ENCODE measurements at regions not wholly inside any gene's neighbourhood (a gene's known extent, or its start where the extent isn't known, plus 50 kb on each side); places are given as distances from the start of the nearest gene placed in this dataset.

DNA sequence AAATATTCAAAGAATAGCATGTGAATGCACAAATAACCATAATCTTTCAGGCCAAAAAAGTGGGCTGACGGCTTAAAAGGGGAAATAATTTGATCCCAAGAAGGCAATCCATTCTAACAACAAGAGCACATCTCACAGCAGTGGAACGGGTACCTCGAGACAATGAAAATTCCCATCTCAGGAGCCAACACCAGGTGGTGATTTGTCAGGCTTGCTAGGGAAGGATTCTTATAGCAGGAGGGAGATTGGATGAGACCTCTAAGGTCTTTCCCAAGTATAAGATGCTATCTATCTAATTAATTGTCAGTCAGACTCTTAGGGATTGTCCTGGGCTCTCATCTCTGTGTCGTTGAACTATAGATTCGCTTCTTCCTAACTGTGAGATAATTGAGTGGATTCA, 284.0 kb downstream of the ETS1 start:
- Mint-ChIP-seq H3K36me3 (ENCODE audit: unreplicated experiment) (no peaks in the 10 kb centered on the region), H3K9me3 (ENCODE audit: unreplicated experiment) (no peaks in the 10 kb centered on the region), H3K4me3 (ENCODE audit: unreplicated experiment) (no peak overlapping the region), H3K27me3 (ENCODE audit: unreplicated experiment) (no peaks in the 10 kb centered on the region), H3K27ac (ENCODE audit: unreplicated experiment) (no peak overlapping the region), H3K4me1 (ENCODE audit: low read depth, unreplicated experiment) (peaks cover 11% of the 10 kb centered on the region)
- TF ChIP-seq, protein P1, sequence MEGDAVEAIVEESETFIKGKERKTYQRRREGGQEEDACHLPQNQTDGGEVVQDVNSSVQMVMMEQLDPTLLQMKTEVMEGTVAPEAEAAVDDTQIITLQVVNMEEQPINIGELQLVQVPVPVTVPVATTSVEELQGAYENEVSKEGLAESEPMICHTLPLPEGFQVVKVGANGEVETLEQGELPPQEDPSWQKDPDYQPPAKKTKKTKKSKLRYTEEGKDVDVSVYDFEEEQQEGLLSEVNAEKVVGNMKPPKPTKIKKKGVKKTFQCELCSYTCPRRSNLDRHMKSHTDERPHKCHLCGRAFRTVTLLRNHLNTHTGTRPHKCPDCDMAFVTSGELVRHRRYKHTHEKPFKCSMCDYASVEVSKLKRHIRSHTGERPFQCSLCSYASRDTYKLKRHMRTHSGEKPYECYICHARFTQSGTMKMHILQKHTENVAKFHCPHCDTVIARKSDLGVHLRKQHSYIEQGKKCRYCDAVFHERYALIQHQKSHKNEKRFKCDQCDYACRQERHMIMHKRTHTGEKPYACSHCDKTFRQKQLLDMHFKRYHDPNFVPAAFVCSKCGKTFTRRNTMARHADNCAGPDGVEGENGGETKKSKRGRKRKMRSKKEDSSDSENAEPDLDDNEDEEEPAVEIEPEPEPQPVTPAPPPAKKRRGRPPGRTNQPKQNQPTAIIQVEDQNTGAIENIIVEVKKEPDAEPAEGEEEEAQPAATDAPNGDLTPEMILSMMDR (IDR thresholded peaks at IDR 0.05; ENCODE audit: partially characterized antibody, unreplicated experiment) = no peak
- no peak for DNase-seq

DNA sequence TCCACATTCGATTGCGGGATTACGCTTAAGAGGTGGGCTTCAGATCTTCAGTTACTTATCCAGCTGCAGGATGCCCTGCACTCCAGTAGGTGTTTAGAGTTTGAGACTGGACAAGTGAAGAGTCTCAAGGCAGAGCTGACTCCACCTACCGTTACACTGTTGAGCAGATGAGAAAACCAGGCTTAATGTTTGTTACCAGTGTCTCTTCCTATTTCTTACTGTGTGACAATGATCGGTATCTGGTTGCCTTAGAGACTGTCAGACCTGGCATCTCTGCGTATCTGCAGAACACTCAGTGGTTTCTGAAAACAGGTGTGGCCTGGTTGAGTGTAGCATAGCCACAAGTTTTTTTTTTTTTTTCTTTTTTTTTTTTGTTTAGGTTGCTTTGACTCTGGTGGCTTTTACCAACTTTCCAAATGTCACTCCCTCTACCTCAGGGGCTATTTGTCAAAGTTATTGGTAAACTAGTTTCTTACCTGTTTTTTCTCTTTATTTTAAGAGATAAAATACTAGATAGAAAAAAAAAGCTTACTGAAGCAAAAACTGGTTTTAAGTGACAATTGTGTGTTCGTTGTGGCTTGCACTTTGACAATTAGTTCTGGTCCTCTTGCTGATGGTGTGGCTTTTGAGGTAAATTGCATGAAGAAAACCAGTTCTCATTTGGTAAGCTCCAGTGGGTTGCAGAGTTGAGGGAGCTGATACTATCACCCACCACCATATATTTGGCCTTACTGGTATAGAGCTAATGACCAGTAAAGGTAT, 284.8 kb downstream of the ETS1 start:
- Mint-ChIP-seq H3K27ac (ENCODE audit: unreplicated experiment) (no peak overlapping the region), H3K4me1 (ENCODE audit: low read depth, unreplicated experiment) (peaks cover 13% of the 10 kb centered on the region), H3K36me3 (ENCODE audit: unreplicated experiment) (no peaks in the 10 kb centered on the region), H3K9me3 (ENCODE audit: unreplicated experiment) (no peaks in the 10 kb centered on the region), H3K4me3 (ENCODE audit: unreplicated experiment) (no peak overlapping the region), H3K27me3 (ENCODE audit: unreplicated experiment) (no peaks in the 10 kb centered on the region)
- TF ChIP-seq, protein P1 (IDR thresholded peaks at IDR 0.05; ENCODE audit: partially characterized antibody, unreplicated experiment) = no peak
- no peak for DNase-seq

DNA sequence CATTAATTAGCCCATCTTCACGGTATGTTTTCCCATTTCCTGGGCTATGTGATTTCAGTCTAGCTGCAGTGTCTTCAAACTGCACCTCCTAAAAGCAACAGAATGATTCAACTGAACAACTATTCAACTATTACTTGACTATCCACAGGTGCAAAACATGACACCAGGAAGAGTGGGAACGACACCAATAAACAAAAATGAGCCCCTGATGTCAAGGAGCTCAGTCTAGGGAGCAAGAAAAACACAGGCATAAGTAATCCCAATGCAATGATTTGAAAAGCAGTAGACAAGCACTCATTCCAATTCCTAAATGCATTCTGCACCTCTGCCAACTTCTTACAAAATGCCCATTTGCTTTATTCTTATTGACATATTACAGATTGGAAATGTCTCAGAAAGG, 285.6 kb downstream of the ETS1 start:
- Mint-ChIP-seq H3K36me3 (ENCODE audit: unreplicated experiment) (no peaks in the 10 kb centered on the region), H3K27ac (ENCODE audit: unreplicated experiment) (no peak overlapping the region), H3K4me1 (ENCODE audit: low read depth, unreplicated experiment) (peaks cover 13% of the 10 kb centered on the region), H3K4me3 (ENCODE audit: unreplicated experiment) (no peak overlapping the region), H3K9me3 (ENCODE audit: unreplicated experiment) (no peaks in the 10 kb centered on the region), H3K27me3 (ENCODE audit: unreplicated experiment) (no peaks in the 10 kb centered on the region)
- no peak for DNase-seq
- TF ChIP-seq, protein P1 (IDR thresholded peaks at IDR 0.05; ENCODE audit: partially characterized antibody, unreplicated experiment) = no peak

DNA sequence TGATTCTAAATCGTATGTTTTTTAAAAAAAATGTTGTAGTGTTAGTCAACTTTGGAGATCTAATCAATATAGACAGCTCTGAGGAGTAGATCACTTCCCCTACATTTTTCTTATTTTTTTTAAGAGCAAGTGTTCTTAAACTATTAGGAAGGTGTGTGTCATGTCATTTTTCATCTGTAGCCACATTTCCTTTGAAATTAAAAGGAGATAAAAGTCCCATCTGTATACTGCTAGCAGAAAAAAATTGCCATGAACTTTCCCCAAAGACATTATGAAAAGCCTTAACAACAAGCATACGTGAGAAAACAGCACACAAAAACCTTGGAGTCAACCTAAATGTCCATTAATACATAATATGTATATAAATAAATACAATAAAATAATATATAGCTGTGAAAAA, 286.6 kb downstream of the ETS1 start:
- no peaks in the 10 kb centered on the region for H3K9me3 Mint-ChIP-seq (ENCODE audit: unreplicated experiment)
- no peaks in the 10 kb centered on the region for H3K36me3 Mint-ChIP-seq (ENCODE audit: unreplicated experiment)
- H3K27me3 Mint-ChIP-seq (ENCODE audit: unreplicated experiment) = no peaks in the 10 kb centered on the region
- DNase-seq = no peak
- H3K4me3 Mint-ChIP-seq (ENCODE audit: unreplicated experiment) = no peak overlapping the region
- H3K27ac Mint-ChIP-seq (ENCODE audit: unreplicated experiment) = no peak overlapping the region
- TF ChIP-seq, protein P1 (IDR thresholded peaks at IDR 0.05; ENCODE audit: partially characterized antibody, unreplicated experiment) = no peak
- H3K4me1 Mint-ChIP-seq (ENCODE audit: low read depth, unreplicated experiment) = peaks cover 13% of the 10 kb centered on the region

DNA sequence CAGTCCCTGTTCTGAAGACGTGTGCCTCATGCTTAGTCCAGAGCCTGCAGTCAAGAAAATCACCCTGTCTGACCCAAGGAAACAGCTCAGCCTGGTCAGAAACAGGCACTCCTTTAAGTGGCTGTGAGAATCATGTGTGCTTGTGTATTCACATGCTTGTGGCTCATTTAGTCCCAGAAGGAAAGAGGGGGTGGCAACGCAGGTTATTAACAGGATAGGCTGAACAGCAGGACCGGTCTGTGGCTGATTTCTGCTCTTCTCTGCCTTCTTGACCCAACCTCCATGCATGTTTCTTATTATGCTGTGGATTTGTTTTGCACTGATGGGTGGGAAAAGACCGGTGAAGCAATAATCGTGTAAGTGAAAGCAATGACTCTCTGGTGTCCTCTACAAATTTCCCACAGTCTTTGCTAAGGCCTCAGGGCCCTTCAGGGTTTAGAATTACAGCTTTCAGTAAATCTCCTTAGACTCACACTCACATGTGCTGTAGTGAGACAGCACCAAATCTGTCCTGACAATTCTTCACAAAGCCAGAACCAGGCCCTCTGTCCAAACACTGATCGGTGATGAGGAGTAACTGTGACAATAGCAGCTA, 288.1 kb downstream of the ETS1 start:
- TF ChIP-seq, protein P1 (IDR thresholded peaks at IDR 0.05; ENCODE audit: partially characterized antibody, unreplicated experiment) = no peak
- DNase-seq = no peak
- Mint-ChIP-seq H3K4me1 (ENCODE audit: low read depth, unreplicated experiment) (peaks cover 13% of the 10 kb centered on the region), H3K27ac (ENCODE audit: unreplicated experiment) (no peak overlapping the region), H3K36me3 (ENCODE audit: unreplicated experiment) (no peaks in the 10 kb centered on the region), H3K4me3 (ENCODE audit: unreplicated experiment) (no peak overlapping the region), H3K9me3 (ENCODE audit: unreplicated experiment) (no peaks in the 10 kb centered on the region), H3K27me3 (ENCODE audit: unreplicated experiment) (no peaks in the 10 kb centered on the region)
